ENCODE measurements at regions not wholly inside any gene's neighbourhood (a gene's known extent, or its start where the extent isn't known, plus 50 kb on each side); places are given as distances from the start of the nearest gene placed in this dataset.
"Not testable (repeated sequence)": the region's sequence is repeated elsewhere in the genome, so short reads cannot be mapped to it uniquely, and the experiment has no call there.

DNA sequence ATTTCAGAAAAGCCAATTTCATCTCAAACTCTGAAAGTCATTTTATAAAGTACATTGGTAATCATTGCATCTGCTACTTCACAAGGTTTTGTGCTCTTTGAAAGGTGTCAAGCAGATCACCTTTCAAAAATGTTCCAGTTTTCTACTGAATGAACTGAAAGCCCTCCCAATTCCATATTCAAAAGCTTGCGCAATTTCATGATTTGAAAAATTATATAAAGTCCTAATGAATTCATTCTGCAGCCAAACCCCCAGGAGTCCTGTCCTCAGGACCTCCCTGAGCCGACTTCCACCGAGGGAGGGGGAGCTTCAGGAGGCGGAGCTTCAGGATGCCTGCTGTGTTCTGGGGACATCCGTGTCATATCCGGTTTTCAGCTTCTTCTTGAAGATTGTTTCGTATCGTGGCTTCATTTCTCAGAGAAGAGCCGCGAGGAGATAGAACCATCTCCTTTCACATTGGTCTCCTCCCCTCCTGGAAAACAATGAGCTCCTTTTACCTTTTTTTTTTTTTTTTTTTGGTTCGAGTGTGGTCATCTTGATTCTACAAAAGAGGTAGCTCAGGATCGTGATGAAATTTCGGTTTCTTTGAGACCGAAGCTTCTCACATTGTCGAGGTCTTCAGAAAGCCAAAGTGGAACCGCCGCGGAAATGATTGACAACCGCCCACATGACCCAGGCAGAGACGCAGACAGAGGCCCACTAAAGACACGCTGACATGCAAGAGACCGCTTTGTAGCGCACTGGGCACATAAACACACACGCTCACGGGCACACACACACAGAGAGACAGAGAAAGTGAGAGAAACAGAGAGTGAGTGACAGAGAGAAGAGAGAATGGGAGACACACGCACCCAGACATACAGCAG lies 553.8 kb upstream of the ZNF337 start:
- TF ChIP-seq, protein P1, sequence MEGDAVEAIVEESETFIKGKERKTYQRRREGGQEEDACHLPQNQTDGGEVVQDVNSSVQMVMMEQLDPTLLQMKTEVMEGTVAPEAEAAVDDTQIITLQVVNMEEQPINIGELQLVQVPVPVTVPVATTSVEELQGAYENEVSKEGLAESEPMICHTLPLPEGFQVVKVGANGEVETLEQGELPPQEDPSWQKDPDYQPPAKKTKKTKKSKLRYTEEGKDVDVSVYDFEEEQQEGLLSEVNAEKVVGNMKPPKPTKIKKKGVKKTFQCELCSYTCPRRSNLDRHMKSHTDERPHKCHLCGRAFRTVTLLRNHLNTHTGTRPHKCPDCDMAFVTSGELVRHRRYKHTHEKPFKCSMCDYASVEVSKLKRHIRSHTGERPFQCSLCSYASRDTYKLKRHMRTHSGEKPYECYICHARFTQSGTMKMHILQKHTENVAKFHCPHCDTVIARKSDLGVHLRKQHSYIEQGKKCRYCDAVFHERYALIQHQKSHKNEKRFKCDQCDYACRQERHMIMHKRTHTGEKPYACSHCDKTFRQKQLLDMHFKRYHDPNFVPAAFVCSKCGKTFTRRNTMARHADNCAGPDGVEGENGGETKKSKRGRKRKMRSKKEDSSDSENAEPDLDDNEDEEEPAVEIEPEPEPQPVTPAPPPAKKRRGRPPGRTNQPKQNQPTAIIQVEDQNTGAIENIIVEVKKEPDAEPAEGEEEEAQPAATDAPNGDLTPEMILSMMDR (conservative IDR thresholded peaks at IDR 0.05; ENCODE audit: low read depth in 2 of 2), result not testable (repeated sequence)
- not testable (repeated sequence) for TF ChIP-seq CREB1 (CRISPR knock-in tag; IDR thresholded peaks at IDR 0.05; ENCODE audit: low read depth); EZH2 (IDR thresholded peaks at IDR 0.05; ENCODE audit: low read depth, unreplicated experiment); EZH2phosphoT487 (IDR thresholded peaks at IDR 0.05; ENCODE audit: unreplicated experiment); POLR2AphosphoS5 (IDR thresholded peaks at IDR 0.05; ENCODE audit: low read depth)
- TF ChIP-seq, protein P2, sequence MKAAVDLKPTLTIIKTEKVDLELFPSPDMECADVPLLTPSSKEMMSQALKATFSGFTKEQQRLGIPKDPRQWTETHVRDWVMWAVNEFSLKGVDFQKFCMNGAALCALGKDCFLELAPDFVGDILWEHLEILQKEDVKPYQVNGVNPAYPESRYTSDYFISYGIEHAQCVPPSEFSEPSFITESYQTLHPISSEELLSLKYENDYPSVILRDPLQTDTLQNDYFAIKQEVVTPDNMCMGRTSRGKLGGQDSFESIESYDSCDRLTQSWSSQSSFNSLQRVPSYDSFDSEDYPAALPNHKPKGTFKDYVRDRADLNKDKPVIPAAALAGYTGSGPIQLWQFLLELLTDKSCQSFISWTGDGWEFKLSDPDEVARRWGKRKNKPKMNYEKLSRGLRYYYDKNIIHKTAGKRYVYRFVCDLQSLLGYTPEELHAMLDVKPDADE (IDR thresholded peaks at IDR 0.05), result not testable (repeated sequence)
- TF ChIP-seq, protein P3, sequence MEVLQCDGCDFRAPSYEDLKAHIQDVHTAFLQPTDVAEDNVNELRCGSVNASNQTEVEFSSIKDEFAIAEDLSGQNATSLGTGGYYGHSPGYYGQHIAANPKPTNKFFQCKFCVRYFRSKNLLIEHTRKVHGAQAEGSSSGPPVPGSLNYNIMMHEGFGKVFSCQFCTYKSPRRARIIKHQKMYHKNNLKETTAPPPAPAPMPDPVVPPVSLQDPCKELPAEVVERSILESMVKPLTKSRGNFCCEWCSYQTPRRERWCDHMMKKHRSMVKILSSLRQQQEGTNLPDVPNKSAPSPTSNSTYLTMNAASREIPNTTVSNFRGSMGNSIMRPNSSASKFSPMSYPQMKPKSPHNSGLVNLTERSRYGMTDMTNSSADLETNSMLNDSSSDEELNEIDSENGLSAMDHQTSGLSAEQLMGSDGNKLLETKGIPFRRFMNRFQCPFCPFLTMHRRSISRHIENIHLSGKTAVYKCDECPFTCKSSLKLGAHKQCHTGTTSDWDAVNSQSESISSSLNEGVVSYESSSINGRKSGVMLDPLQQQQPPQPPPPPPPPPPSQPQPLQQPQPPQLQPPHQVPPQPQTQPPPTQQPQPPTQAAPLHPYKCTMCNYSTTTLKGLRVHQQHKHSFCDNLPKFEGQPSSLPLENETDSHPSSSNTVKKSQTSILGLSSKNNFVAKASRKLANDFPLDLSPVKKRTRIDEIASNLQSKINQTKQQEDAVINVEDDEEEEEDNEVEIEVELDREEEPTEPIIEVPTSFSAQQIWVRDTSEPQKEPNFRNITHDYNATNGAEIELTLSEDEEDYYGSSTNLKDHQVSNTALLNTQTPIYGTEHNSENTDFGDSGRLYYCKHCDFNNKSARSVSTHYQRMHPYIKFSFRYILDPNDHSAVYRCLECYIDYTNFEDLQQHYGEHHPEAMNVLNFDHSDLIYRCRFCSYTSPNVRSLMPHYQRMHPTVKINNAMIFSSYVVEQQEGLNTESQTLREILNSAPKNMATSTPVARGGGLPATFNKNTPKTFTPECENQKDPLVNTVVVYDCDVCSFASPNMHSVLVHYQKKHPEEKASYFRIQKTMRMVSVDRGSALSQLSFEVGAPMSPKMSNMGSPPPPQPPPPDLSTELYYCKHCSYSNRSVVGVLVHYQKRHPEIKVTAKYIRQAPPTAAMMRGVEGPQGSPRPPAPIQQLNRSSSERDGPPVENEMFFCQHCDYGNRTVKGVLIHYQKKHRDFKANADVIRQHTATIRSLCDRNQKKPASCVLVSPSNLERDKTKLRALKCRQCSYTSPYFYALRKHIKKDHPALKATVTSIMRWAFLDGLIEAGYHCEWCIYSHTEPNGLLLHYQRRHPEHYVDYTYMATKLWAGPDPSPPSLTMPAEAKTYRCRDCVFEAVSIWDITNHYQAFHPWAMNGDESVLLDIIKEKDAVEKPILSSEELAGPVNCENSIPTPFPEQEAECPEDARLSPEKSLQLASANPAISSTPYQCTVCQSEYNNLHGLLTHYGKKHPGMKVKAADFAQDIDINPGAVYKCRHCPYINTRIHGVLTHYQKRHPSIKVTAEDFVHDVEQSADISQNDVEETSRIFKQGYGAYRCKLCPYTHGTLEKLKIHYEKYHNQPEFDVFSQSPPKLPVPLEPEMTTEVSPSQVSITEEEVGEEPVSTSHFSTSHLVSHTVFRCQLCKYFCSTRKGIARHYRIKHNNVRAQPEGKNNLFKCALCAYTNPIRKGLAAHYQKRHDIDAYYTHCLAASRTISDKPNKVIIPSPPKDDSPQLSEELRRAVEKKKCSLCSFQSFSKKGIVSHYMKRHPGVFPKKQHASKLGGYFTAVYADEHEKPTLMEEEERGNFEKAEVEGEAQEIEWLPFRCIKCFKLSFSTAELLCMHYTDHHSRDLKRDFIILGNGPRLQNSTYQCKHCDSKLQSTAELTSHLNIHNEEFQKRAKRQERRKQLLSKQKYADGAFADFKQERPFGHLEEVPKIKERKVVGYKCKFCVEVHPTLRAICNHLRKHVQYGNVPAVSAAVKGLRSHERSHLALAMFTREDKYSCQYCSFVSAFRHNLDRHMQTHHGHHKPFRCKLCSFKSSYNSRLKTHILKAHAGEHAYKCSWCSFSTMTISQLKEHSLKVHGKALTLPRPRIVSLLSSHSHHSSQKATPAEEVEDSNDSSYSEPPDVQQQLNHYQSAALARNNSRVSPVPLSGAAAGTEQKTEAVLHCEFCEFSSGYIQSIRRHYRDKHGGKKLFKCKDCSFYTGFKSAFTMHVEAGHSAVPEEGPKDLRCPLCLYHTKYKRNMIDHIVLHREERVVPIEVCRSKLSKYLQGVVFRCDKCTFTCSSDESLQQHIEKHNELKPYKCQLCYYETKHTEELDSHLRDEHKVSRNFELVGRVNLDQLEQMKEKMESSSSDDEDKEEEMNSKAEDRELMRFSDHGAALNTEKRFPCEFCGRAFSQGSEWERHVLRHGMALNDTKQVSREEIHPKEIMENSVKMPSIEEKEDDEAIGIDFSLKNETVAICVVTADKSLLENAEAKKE (CRISPR knock-in tag; IDR thresholded peaks at IDR 0.05), result not testable (repeated sequence)

All from GM23338 (cell line).